UCSD-AML1 (cell line): ENCODE measurements at regions not wholly inside any gene's neighbourhood (a gene's known extent, or its start where the extent isn't known, plus 50 kb on each side); places are given as distances from the start of the nearest gene placed in this dataset.
"Not testable (repeated sequence)": the region's sequence is repeated elsewhere in the genome, so short reads cannot be mapped to it uniquely, and the experiment has no call there.

Source experiments
- DNase-seq: peaks from one replicate; lab custom pipeline; 2025; ENCODE audit not compliant: unreplicated experiment; lab: John Stamatoyannopoulos, UW

- DNase-seq: no peak
Observed at GRCh38 chr1:213572912-213573647, 414.7 kb upstream of the PROX1 start.

GRCh38 chr1:213573648-213574009 is 414.1 kb upstream of the PROX1 start:
- DNase-seq: no peak

GRCh38 chr1:213582976-213583567 is 404.7 kb upstream of the PROX1 start:
- DNase-seq: no peak

- no peak for DNase-seq
Observed at GRCh38 chr1:213584272-213584671, 403.5 kb upstream of the PROX1 start.

DNA sequence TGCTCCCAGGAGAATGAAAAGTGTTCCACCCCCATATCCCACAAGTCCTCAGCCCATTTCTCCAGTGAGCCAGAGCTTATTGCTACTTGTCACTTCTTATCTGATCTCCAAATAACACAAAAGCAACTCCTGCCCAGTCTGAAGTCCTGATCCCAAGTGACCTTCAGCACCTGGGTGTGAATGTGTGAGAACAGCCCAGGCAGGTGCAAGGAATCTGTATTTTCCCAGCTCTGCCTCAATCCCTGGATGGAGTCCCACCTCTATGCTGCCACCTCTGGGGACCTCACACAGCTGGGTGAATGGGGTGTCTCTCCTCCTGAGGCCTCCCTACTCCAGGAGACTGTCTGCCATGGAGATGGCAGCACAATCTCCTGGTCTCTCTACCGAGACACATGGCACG is 402.4 kb upstream of the PROX1 start:
- no peak for DNase-seq

DNA sequence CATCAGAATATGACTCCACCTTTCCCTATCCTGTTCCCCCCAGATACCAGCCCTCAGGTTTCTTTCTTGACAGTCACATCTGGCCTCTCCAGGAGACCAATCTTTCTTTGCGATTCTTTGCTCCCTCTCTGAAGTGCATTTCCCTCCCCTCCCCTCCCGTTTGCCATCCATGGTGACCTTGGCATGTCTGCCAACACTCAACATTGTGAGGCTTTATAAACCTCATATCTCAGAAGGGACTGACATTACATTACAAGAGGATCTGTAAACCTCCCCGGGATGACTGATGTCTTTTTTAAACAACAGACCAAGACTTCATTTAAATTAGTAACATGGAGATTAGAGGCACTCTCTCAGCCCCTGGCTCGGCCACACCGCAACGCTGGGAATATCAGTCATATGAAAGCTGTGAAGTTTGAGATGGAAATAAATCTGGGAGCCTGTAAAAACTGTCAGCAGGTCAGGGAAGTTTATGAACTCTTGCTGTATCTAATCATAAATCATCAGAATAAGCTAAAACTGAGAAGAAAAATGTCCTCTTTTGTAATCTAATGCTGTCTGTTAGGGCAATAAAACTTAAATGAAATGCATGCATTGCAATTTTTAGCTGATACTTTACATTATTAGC is 401.7 kb upstream of the PROX1 start:
- DNase-seq: no peak

DNA sequence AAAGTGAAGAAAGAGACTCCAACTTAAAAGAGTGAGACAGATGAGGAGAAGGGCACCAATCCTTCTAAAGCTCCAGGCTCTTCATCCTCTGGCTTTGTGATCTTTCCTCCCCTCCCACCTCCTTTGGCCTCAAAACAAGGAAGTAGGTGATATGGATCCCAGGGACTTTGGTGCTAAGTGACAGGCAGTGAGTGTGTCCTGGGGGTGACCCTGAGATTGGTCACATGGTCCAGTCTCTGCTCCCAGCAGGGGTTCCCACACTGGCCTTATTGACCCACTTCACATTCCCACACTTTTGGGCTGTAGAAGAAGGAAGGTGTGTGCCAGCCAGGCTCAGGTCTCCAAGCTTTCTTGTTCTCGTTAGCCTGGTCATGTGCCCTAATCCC is 401.2 kb upstream of the PROX1 start:
- DNase-seq: no peak

GRCh38 chr1:213596729-213597128 is 391.0 kb upstream of the PROX1 start:
- no peak for DNase-seq

- no peak for DNase-seq
Observed at GRCh38 chr1:213598263-213598662, 389.5 kb upstream of the PROX1 start.

- DNase-seq: no peak
Observed at GRCh38 chr1:213600879-213601278, 386.9 kb upstream of the PROX1 start.

DNA sequence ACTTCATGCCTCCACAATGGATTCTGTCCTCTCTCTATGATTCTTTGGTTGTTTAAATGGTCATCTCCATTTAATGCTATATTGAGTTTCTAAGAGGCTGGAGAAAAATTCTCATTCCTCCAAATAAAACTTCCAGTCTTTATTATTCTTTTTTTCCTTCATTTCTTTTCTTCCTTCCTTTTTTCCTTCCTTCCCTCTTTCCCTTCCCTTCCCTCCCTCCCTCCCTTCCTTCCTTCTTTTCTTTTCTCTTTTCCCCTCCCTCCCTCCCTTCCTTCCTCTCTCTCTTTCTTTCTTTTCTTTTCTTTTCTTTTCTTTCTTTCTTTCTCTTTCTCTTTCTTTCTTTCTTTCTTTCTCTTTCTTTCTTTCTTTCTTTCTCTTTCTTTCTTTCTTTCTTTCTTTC is 386.1 kb upstream of the PROX1 start:
- DNase-seq: not testable (repeated sequence)

GRCh38 chr1:213602796-213603486 is 384.8 kb upstream of the PROX1 start:
- DNase-seq: no peak

DNA sequence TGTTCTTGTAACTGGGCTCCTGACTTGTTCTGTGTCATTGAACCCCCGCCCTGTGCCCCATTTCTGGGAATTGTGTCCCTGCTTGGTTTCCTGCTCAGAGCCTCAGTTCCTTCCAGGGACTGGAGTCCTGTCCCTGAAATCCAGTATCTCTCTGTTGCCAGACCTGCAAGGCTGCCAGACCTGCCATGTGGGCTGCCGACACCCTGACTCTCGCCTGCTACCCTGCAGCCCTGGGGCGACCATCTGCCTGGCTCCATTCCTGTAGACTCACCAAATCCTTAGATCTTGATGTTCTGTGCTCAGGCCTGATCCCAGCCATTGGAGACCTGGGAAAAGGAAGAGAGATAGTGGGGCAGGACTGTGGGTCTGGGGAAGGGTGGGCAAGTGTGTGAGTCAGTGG is 383.3 kb upstream of the PROX1 start:
- DNase-seq: no peak

- DNase-seq: no peak
Observed at GRCh38 chr1:213605732-213606131, 382.0 kb upstream of the PROX1 start.

- DNase-seq: no peak
Observed at GRCh38 chr1:213606252-213606820, 381.4 kb upstream of the PROX1 start.

- DNase-seq: no peak
Observed at GRCh38 chr1:213613549-213613948, 374.2 kb upstream of the PROX1 start.

DNA sequence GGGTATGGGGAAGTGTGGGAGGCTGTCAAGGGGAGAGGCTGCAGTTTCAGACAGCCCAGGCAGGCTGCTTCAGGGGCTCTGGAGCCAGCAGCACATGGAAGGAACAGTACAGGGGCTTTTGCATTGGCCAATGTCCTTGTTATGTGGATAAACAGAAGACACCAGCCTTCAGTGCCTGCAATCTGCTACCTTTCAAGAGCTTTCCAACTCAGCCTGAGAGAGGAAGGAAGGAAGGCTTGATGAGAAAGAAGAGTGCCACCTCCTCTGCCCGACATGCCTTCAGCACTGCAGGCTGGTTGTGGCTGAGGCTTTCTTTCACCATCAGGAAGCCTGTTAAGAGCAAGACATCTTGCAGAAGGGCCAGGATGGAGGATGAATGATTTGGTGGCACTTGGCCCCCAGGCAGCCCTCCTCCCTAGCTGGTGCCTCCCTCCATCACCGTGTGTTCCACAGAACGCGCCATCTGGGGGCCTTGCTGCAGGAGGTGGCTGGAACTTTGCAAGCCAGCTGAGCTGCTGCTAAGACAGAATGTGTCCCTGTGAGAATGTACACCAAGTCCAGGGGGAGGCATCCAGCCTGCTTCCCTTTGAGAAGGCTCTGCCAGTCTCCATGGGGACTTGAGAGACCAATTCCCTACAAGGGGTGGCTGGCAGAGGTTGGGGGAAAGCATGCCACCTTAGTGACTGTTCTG is 372.4 kb upstream of the PROX1 start:
- DNase-seq: no peak

- DNase-seq: no peak
Observed at GRCh38 chr1:213617133-213617532, 370.6 kb upstream of the PROX1 start.

DNA sequence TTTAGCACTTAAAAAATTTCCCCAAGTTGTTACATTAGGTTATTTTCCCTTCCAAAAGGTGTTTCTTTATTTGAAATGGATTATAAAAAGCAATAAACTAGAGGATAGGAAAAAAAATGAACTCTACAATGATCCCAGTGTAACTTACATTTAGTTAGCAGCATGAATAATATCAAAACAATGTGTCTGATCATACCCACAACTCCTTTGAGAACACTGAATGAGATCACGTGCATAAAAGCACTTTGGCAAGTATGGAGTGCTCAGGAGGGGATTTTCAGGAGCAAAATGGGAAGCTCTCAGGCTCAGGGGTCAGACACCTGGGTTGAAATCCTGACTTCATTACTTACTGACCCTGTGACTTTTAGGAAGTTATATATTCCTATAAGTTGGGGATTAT is 369.7 kb upstream of the PROX1 start:
- no peak for DNase-seq

DNA sequence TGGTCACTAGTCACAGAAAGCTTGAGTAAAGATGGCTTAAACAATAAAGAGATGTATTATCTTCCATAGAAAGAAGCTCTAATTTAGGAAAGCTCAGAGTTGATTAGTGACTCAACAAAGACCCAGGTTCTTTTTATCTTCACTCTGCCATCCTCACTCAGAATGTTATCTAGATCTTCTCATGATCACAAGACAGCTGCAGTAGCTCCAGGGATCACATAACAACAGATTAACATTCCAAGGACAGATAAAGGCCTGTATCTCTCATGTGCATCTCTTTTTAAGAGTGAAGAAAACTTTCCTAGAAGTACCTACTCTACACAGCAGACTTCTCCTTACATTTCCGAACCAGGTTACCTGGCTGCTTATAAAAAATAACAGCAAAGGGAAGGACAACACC is 368.7 kb upstream of the PROX1 start:
- DNase-seq: no peak

DNA sequence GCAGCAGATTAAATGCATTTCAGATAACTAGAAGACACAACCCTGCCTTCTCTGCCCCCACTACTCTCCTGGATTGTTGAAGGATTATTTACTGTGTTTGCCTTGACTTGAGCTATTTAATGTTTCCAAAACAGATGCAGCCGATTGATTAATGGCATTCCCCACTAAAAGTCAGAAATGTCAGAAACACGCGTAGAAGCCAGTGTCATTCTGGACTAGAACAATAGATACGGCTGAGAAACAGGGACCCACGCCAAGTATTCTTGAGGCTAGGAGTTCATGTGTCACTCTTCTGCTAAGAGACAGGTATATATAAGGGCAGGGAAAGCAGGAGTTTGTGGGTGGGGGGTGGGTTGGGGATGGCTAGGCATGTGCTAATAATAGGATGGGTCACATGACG is 366.7 kb upstream of the PROX1 start:
- DNase-seq: no peak
